ENCODE measurements at regions not wholly inside any gene's neighbourhood (a gene's known extent, or its start where the extent isn't known, plus 50 kb on each side); places are given as distances from the start of the nearest gene placed in this dataset.

DNA sequence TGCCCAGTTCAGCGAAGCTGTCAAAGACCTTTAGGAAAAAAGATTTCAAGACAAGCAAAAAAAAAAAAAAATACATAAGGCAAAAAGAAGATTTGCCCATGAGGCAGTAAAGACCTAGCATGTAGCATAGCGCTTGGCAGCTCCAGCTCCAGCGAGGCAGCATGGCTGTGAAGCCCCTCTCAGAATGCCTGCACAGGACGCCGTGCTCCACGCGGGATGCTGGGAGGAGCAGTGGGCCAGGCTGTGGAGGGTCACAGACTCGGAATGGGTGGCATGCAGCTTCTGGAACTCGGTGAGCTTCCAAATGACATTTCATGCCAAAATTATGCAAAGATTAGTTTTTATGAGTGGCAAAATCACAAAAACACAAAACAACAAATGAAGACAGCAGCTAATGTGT is 267.3 kb downstream of the ZNF516 start:
- TF ChIP-seq, protein P1, sequence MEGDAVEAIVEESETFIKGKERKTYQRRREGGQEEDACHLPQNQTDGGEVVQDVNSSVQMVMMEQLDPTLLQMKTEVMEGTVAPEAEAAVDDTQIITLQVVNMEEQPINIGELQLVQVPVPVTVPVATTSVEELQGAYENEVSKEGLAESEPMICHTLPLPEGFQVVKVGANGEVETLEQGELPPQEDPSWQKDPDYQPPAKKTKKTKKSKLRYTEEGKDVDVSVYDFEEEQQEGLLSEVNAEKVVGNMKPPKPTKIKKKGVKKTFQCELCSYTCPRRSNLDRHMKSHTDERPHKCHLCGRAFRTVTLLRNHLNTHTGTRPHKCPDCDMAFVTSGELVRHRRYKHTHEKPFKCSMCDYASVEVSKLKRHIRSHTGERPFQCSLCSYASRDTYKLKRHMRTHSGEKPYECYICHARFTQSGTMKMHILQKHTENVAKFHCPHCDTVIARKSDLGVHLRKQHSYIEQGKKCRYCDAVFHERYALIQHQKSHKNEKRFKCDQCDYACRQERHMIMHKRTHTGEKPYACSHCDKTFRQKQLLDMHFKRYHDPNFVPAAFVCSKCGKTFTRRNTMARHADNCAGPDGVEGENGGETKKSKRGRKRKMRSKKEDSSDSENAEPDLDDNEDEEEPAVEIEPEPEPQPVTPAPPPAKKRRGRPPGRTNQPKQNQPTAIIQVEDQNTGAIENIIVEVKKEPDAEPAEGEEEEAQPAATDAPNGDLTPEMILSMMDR (IDR thresholded peaks at IDR 0.05): no peak
- TF ChIP-seq EP300 (IDR thresholded peaks at IDR 0.05) (no peak), POLR2AphosphoS5 (IDR thresholded peaks at IDR 0.05) (no peak)
